Heart left ventricle (tissue), 16 donors: ENCODE measurements at regions not wholly inside any gene's neighbourhood (a gene's known extent, or its start where the extent isn't known, plus 50 kb on each side); places are given as distances from the start of the nearest gene placed in this dataset.
"Not testable (repeated sequence)": the region's sequence is repeated elsewhere in the genome, so short reads cannot be mapped to it uniquely, and the experiment has no call there.

Experiments
- ATAC-seq, 4 donors: fragments of 200-7000 bp; cut with Tn5 transposase; one replicate each; pipeline ENCODE4 v1.9.1; 2020 to 2022; ENCODE audit warnings: moderate library complexity in 4 of 4, mild to moderate bottlenecking in 3 of 4, moderate number of reproducible peaks in 1 of 4
- DNase-seq, 5 donors: peaks; one replicate each; pipeline ENCODE4 v3.0.0-alpha.2; 2020
- H3K27ac ChIP-seq, 12 donors: fragments of 200-600 bp; sonication (generic) in 4 of 12; one replicate each; pipeline versions ENCODE4 v1.5.0 to v1.8.0; 2016 to 2022; ENCODE audit warnings: mild to moderate bottlenecking in 2 of 12
- H3K27me3 ChIP-seq, 9 donors: fragments of 200-600 bp; sonication (generic) in 2 of 9; one replicate each; pipeline versions ENCODE4 v1.5.1 to v1.8.0; 2016 to 2022; ENCODE audit warnings: mild to moderate bottlenecking in 3 of 9
- H3K36me3 ChIP-seq, 9 donors: fragments of 200-600 bp; sonication (generic) in 2 of 9; one replicate each; pipeline versions ENCODE4 v1.5.0 to v1.8.0; 2018 to 2022; ENCODE audit warnings: mild to moderate bottlenecking in 2 of 9
- H3K4me1 ChIP-seq, 12 donors: fragments of 200-600 bp; sonication (generic) in 4 of 12; one replicate each; pipeline versions ENCODE4 v1.5.0 to v1.8.0; 2016 to 2022; ENCODE audit warnings: mild to moderate bottlenecking in 3 of 12
- H3K4me3 ChIP-seq, 12 donors: fragments of 200-600 bp; sonication (generic) in 4 of 12; one replicate each; pipeline versions ENCODE4 v1.5.0 to v1.8.0; 2017 to 2022; ENCODE audit warnings: mild to moderate bottlenecking in 9 of 12, moderate library complexity in 4 of 12
- H3K9me3 ChIP-seq, 12 donors: fragments of 200-600 bp; sonication (generic) in 4 of 12; one replicate each; pipeline versions ENCODE4 v1.5.0 to v1.8.0; 2016 to 2022; ENCODE audit warnings: mild to moderate bottlenecking in 1 of 12
- POLR2A ChIP-seq, 2 donors: fragments of 450-650 bp; IDR thresholded peaks; one replicate each; pipeline ENCODE4 v1.6.1; 2017; ENCODE audit warnings: antibody characterized with exemption in 2 of 2, mild to moderate bottlenecking in 2 of 2, moderate library complexity in 2 of 2
- WGBS, 4 donors: extraction: QIAGEN DNeasy Blood & Tissue Kit in 2 of 4; methylation state at CpG; one replicate each; pipeline versions ENCODE4 v1.1.5 to v1.1.7; 2013 to 2018; 5-methylcytosine and 5-hydroxymethylcytosine counted together
- intact Hi-C, 10 donors: fragments of 100-400 bp; cut with DNase I; formaldehyde crosslinking; loops; one replicate each; pipeline versions ENCODE4 v1.11.1 to v1.14.2; 2022
- TF ChIP-seq, protein P1 (sequence below), 12 donors: fragments of 200-600 bp; sonication (generic) in 4 of 12; IDR thresholded peaks; one replicate each; pipeline versions ENCODE4 v1.5.0 to v1.8.0; 2018 to 2022; ENCODE audit warnings: antibody characterized with exemption in 12 of 12, mild to moderate bottlenecking in 5 of 12
- donor health status: ischemic (EF 13 %, LVEDD 7.1; RV severe dilation, severe dysfunction).
- donor health status: healthy with polysubstance abuse.
- donor health status: DM: no; HTN: yes; CAD: no.
- donor health status: DM: no; HTN: no; CAD: no.
- donor health status: ischemic (EF 25% LVEDD 6.9; RV normal size, moderate dysfunction).
- donor health status: ischemic (EF 25% LVEDD 5.7; RV mildly dilated, moderate dysfunction).
- donor health status: healthy.
- donor health status: DM: yes; HTN: yes; CAD: no.
- donor health status: ischemic (EF 35%, LVEDD 5.7; RV mildly dilated, moderate dysfunction).
- donor health status: nonischemic (EF 11% LVEDD 7.7; RV severe dilation, severe dysfunction).
- donor health status: DM: yes; HTN: yes; CAD: no.
- donor health status: PGD.
- donor health status: ischemic (EF 29% LVEDD 5.4; RV normal size, mild dysfunction).
- donor health status: nonischemic (EF 23%, LVEDD 6.1; RV moderate dilation, normal function).

DNA sequence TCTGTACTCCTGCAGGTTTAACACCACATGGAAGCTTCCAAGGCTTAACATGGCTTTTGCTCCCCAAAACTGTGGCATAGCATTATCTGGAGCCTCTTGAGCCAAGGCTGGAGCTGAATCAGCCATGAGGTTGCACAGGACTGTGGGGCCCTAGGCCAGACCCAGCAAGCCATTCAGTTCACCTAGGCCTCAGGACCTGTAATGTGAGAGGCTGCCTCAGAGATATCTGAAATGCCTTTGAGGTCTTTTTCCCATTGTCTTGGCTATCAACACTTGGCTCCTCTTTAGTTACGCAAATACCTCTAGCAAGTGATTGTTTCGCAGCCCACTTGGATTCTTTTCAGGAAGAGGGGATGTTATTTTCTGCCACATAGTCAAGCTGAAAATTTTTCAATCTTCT lies 72.0 kb downstream of the VPREB1 start:
- 95 to 100% (median 99%) methylated on average over 2 of the region's 2 CpGs for WGBS, 4 donors
- TF ChIP-seq POLR2A (IDR thresholded peaks at IDR 0.05): no peak
- TF ChIP-seq, protein P1, sequence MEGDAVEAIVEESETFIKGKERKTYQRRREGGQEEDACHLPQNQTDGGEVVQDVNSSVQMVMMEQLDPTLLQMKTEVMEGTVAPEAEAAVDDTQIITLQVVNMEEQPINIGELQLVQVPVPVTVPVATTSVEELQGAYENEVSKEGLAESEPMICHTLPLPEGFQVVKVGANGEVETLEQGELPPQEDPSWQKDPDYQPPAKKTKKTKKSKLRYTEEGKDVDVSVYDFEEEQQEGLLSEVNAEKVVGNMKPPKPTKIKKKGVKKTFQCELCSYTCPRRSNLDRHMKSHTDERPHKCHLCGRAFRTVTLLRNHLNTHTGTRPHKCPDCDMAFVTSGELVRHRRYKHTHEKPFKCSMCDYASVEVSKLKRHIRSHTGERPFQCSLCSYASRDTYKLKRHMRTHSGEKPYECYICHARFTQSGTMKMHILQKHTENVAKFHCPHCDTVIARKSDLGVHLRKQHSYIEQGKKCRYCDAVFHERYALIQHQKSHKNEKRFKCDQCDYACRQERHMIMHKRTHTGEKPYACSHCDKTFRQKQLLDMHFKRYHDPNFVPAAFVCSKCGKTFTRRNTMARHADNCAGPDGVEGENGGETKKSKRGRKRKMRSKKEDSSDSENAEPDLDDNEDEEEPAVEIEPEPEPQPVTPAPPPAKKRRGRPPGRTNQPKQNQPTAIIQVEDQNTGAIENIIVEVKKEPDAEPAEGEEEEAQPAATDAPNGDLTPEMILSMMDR (IDR thresholded peaks at IDR 0.05): no peak
- peaks cover 0 to 47% (median 32%) of the 10 kb centered on the region in 9 donors for H3K36me3 ChIP-seq

DNA sequence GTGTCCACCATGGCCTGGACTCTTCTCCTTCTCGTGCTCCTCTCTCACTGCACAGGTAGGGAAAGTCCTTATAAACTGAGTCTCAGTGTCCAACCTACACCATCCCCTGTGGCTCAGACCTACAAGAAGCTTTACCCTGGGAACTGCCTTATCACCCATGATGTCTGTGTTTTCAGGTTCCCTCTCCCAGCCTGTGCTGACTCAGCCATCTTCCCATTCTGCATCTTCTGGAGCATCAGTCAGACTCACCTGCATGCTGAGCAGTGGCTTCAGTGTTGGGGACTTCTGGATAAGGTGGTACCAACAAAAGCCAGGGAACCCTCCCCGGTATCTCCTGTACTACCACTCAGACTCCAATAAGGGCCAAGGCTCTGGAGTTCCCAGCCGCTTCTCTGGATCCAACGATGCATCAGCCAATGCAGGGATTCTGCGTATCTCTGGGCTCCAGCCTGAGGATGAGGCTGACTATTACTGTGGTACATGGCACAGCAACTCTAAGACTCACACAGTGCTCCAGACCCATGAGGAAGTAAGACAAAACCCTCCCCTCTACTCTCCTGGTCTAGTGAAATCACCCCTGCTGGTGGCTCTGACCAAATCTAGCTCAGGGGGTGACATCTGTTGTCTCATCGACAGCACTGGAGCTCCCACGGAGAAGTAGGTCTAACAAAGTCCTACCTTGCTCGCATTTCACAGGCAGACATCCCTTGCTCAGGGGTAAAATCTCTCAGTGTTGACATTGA lies 74.3 kb downstream of the VPREB1 start:
- WGBS, 4 donors: 94 to 98% (median 97%) methylated on average over 5 to 8 of the region's 8 CpGs

More for the DNA sequence above, 72.0 kb downstream of the VPREB1 start:
- H3K27ac ChIP-seq: no peak overlapping the region
- peaks cover 0 to 4% (median 0%) of the 10 kb centered on the region in 12 donors for H3K9me3 ChIP-seq
- no peak for DNase-seq
- ATAC-seq: no peak
- H3K4me1 ChIP-seq: no peaks in the 10 kb centered on the region
- H3K27me3 ChIP-seq: no peaks in the 10 kb centered on the region
- H3K4me3 ChIP-seq: no peak overlapping the region
- intact Hi-C loops: no loop called here

DNA sequence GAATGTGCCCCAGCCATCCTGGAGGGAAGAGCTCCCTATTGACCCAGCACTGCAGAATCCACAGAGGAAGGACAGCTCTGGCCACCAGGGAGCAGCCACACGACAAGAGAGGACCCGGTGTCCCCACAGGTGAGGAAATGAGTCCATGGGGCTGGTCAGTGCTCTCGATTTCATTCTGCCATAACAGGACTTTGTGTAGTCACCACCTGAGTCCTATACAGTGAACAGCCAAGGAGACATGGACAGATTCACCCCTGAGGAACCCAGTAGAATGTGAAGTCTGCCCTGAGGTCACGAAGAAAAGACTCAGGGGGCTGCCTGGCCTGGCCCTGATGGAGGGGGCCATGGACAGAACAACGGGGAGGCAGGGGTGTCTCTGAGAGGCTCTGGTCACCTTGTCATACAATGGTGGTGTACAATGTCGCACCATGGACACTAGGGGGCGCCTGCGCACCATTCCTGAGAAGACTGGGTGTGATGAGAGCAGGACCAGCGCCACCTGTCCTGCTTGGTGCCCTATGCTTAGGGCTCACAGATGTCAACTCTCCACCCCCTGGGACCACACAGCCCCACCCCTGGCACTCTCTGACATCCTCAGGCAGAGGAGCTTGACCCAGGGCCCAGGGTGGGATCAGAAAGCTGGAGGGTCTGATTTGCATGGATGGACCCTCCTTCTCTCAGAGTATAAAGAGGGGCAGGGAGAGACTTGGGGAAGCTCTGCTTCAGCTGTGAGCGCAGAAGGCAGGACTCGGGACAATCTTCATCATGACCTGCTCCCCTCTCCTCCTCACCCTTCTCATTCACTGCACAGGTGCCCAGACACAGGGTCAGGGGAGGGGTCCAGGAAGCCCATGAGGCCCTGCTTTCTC lies 77.4 kb downstream of the VPREB1 start:
- TF ChIP-seq, protein P1 (IDR thresholded peaks at IDR 0.05): peak; percentile 64 to 91 (median 82)
- H3K27ac ChIP-seq, H3K4me3 ChIP-seq, H3K4me1 ChIP-seq, H3K9me3 ChIP-seq, H3K27me3 ChIP-seq, intact Hi-C loops: not testable (repeated sequence)
- DNase-seq (peak; percentile 27 to 80 (median 58)), ATAC-seq (peak in 3 of 4 donors; percentile 72 to 86 (median 84))
- WGBS, 4 donors: 31 to 44% (median 35%) methylated on average over 4 to 11 of the region's 11 CpGs
- H3K36me3 ChIP-seq: peaks cover 0 to 30% (median 21%) of the 10 kb centered on the region in 9 donors

More for the DNA sequence above, 74.3 kb downstream of the VPREB1 start:
- H3K27me3 ChIP-seq: no peaks in the 10 kb centered on the region
- peaks cover 0 to 4% (median 0%) of the 10 kb centered on the region in 12 donors for H3K9me3 ChIP-seq
- peaks cover 0 to 47% (median 32%) of the 10 kb centered on the region in 9 donors for H3K36me3 ChIP-seq
- no peaks in the 10 kb centered on the region for H3K4me1 ChIP-seq
- H3K4me3 ChIP-seq: no peak overlapping the region
- DNase-seq (no peak), ATAC-seq (no peak)
- intact Hi-C loops: no loop called here
- H3K27ac ChIP-seq: no peak overlapping the region
- TF ChIP-seq POLR2A (IDR thresholded peaks at IDR 0.05): no peak
- TF ChIP-seq, protein P1 (IDR thresholded peaks at IDR 0.05): no peak

DNA sequence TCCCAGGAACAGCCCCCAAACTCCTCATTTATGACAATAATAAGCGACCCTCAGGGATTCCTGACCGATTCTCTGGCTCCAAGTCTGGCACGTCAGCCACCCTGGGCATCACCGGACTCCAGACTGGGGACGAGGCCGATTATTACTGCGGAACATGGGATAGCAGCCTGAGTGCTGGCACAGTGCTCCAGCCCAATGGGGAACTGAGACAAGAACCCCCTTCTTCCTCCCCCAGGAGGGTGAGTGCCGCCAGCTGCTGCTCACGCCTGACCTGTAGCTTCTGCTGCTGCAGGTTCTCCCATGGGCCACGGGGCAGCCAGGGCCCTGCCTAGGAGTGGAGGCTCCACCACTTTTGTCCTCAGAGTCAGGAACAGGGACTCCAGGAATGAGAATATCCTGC lies 78.2 kb downstream of the VPREB1 start:
- no peak overlapping the region for H3K27ac ChIP-seq
- DNase-seq (no peak), ATAC-seq (no peak)
- no peak overlapping the region for H3K4me3 ChIP-seq
- no peaks in the 10 kb centered on the region for H3K27me3 ChIP-seq
- intact Hi-C loops: no loop called here
- peaks cover 0 to 27% (median 18%) of the 10 kb centered on the region in 9 donors for H3K36me3 ChIP-seq
- WGBS, 4 donors: 91 to 98% (median 93%) methylated on average over 7 to 10 of the region's 10 CpGs
- H3K9me3 ChIP-seq: no peaks in the 10 kb centered on the region
- TF ChIP-seq, protein P1 (IDR thresholded peaks at IDR 0.05): no peak
- TF ChIP-seq POLR2A (IDR thresholded peaks at IDR 0.05): no peak
- no peaks in the 10 kb centered on the region for H3K4me1 ChIP-seq
